ENCODE measurements at regions not wholly inside any gene's neighbourhood (a gene's known extent, or its start where the extent isn't known, plus 50 kb on each side); places are given as distances from the start of the nearest gene placed in this dataset.

DNA sequence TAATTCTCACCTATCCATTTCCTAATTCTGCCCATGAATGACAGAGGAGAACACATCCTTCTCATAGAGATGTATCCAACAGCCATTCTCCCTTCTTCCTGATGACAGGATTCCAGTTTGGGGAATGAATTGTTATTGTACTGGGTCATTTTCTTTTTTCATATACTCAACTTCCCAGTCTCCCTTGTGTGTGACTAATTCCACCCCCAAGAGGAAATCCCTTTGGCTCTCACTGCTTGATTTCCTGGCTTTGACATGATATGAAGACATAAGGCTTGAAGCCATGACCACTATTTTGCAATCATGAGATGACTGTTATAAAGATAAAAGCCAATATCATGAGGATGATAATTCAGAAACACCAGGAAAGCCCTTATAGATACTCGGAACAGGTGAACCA lies 384.7 kb upstream of the ACVR2A start:
- TF ChIP-seq, protein P1, sequence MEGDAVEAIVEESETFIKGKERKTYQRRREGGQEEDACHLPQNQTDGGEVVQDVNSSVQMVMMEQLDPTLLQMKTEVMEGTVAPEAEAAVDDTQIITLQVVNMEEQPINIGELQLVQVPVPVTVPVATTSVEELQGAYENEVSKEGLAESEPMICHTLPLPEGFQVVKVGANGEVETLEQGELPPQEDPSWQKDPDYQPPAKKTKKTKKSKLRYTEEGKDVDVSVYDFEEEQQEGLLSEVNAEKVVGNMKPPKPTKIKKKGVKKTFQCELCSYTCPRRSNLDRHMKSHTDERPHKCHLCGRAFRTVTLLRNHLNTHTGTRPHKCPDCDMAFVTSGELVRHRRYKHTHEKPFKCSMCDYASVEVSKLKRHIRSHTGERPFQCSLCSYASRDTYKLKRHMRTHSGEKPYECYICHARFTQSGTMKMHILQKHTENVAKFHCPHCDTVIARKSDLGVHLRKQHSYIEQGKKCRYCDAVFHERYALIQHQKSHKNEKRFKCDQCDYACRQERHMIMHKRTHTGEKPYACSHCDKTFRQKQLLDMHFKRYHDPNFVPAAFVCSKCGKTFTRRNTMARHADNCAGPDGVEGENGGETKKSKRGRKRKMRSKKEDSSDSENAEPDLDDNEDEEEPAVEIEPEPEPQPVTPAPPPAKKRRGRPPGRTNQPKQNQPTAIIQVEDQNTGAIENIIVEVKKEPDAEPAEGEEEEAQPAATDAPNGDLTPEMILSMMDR (IDR thresholded peaks at IDR 0.05; ENCODE audit: insufficient read depth, low read depth, low read length), result no peak
- no peak for DNase-seq (ENCODE audit: low read depth)
- no peak overlapping the region for H3K4me3 ChIP-seq (ENCODE audit: low read depth, low read length)

DNA sequence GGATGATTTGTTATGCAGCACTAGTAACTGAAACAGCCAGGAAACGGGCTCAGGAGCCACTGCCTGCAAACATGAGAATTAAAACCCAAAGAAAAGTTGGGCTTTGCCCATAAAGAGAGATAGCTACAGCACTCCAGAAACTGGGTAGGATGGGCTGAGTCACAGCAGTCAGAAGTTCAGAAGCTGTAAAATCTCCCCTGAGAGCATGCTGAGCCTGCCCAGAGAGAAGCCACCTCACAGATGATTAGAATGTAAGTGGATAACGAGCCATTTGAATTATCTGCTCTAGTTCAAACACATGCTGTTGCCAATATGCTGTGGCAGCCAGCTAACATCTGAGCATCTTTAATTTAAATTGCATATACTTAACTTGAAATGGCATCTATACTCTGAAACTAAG lies 388.1 kb upstream of the ACVR2A start:
- TF ChIP-seq, protein P1 (IDR thresholded peaks at IDR 0.05; ENCODE audit: insufficient read depth, low read depth, low read length), result no peak
- no peak for DNase-seq (ENCODE audit: low read depth)
- no peak overlapping the region for H3K4me3 ChIP-seq (ENCODE audit: low read depth, low read length)

DNA sequence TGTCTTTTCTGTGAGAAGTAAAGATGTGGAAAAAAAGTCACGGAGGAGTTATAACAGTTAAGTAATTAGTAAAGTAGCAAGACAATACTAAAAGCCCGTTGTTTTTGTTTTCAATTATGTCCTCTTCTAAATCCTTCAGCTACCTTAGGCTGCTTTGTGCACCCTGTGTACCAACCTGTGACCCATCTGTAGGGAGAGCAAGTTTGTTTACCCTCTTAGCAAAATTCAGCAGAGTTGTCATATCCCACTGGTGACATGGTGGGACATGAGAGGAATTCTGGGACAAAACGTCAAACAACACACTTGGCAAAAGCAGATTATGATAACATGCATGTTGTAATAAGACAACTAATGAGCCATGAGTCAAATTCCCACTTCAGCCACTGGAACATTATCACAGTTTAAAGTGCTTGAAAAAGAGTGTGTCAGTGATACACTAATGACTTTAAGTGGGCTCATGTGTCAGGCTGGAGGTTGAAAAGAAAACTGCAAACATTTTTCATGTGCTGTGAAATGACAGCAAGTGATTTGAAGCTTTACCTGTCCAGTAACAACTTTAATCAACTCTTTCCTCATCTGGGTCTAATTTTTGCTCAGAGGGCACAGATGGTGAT lies 392.8 kb upstream of the ACVR2A start:
- TF ChIP-seq, protein P1 (IDR thresholded peaks at IDR 0.05; ENCODE audit: insufficient read depth, low read depth, low read length), result no peak
- DNase-seq (ENCODE audit: low read depth), result no peak
- H3K4me3 ChIP-seq (ENCODE audit: low read depth, low read length), result no peak overlapping the region

DNA sequence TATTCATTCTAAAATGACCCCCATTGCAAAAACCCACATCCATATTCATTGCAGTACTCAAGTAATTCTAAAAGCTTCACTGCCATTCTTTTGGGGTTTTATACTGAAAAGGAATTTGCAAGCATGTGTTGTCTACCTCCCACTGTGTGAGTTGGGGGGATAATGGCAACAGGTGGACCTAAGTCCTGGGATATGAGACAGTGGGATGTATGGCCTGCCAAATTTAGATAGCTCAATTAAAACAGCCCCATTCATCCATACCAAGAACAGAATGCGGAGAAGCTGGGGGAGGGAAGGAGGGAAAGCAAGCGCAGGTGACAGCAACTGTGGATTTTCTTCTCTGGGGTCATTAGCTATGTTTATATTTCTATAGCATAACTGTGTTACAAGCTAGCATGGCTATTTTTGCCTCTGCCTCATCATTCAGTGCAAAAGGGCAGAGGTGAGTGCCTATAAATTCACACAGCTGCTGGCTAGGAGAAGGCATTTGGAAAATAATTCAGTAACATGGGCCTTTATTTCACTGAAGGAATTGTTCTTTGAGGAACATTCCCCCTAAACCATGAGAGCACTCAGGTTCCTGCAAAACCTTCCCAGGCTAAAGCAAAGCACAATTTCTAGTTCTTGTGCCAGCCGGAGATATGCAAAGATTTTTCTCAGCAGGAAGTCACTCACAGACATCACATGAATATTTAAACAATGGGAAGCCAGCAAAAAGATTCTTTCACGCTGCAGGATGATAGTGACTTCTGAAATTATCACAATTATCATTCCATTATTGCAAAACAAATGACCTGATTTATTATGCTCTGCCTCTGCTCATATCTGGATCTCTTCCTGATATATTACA lies 393.9 kb upstream of the ACVR2A start:
- H3K4me3 ChIP-seq (ENCODE audit: low read depth, low read length), result no peak overlapping the region
- TF ChIP-seq, protein P1 (IDR thresholded peaks at IDR 0.05; ENCODE audit: insufficient read depth, low read depth, low read length), result no peak
- DNase-seq (ENCODE audit: low read depth), result no peak

DNA sequence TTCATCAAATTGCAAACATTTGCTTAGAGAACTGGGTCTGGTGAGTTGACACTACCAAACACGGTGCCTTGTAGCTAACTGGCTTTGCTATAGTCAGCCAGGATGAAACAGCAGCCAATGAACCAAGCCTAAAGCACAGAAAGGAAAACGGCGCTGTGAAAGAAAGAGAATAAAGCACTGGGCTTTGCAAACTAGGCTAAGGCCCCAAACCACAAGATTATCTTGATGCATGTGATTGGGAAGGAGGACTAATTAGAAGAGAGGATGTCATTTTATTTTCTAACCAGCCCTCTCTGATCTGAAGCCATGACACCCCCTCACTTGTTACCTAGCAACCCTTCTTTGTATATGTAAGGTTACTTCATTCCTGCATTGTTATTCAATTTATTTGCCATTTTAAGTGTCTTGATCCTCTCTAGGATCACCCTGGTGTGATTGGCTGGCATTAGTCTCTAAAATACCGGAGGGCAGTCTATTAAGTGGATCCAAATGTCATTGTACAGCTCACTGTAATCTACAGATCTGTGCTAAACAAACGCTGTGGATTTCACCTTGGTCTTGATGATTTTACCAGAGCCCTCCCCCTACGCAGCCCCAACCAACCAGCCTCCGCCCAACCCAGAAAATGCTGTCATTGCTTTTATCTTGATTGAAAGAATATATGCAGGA lies 395.4 kb upstream of the ACVR2A start:
- DNase-seq (ENCODE audit: low read depth), result no peak
- H3K4me3 ChIP-seq (ENCODE audit: low read depth, low read length), result no peak overlapping the region
- TF ChIP-seq, protein P1 (IDR thresholded peaks at IDR 0.05; ENCODE audit: insufficient read depth, low read depth, low read length), result no peak

DNA sequence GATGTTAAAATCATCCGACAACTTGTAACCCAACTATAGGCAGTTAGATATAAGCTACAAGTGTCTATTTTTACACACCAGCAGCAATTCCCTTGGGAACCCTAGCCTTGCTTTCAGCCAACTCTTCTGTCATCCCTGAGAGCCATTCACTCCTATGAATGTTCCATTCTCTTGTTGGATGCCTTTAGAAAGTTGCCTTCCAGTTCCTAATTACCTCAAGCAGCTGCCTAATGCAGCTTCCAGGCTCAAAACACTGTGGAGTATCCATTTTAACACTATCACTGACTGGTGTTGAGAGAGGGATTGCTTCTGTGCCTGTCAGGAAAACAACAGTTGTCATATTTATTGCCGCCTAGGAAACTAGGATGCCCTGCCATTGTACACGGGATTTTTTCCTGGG lies 402.0 kb upstream of the ACVR2A start:
- TF ChIP-seq, protein P1 (IDR thresholded peaks at IDR 0.05; ENCODE audit: insufficient read depth, low read depth, low read length), result no peak
- no peak overlapping the region for H3K4me3 ChIP-seq (ENCODE audit: low read depth, low read length)
- no peak for DNase-seq (ENCODE audit: low read depth)
